HG03558 (cell line): ENCODE measurements at regions not wholly inside any gene's neighbourhood (a gene's known extent, or its start where the extent isn't known, plus 50 kb on each side); places are given as distances from the start of the nearest gene placed in this dataset.

Source experiments
- ATAC-seq: cut with Tn5 transposase; IDR thresholded peaks from one replicate; pipeline ENCODE4 v1.9.1; 2021; ENCODE audit warnings: moderate number of reproducible peaks; ENCODE audit not compliant: unreplicated experiment; ENCODE audit errors: extremely low read depth

GRCh38 chr15:70261083-70261482 is 163.4 kb upstream of the TLE3 start:
- ATAC-seq = no peak

GRCh38 chr15:70260580-70260979 is 162.9 kb upstream of the TLE3 start:
- ATAC-seq = no peak

- ATAC-seq = no peak
These were observed 162.2 kb upstream of the TLE3 start for GRCh38 chr15:70259640-70260508.

- ATAC-seq = no peak
These were observed 161.3 kb upstream of the TLE3 start for GRCh38 chr15:70259028-70259424.

GRCh38 chr15:70258369-70259027 is 160.8 kb upstream of the TLE3 start:
- ATAC-seq = no peak

GRCh38 chr15:70257573-70258248 is 160.0 kb upstream of the TLE3 start:
- no peak for ATAC-seq

- ATAC-seq = no peak
These were observed 159.3 kb upstream of the TLE3 start for GRCh38 chr15:70257047-70257446.

- no peak for ATAC-seq
These were observed 156.7 kb upstream of the TLE3 start for GRCh38 chr15:70254311-70254869.

- no peak for ATAC-seq
These were observed 155.9 kb upstream of the TLE3 start for GRCh38 chr15:70253461-70254156.

GRCh38 chr15:70252951-70253320 is 155.2 kb upstream of the TLE3 start:
- ATAC-seq = no peak

- ATAC-seq = no peak
These were observed 154.6 kb upstream of the TLE3 start for GRCh38 chr15:70252056-70252950.

- no peak for ATAC-seq
These were observed 153.7 kb upstream of the TLE3 start for GRCh38 chr15:70251246-70251990.

GRCh38 chr15:70250208-70251201 is 152.8 kb upstream of the TLE3 start:
- no peak for ATAC-seq

- ATAC-seq = no peak
These were observed 151.9 kb upstream of the TLE3 start for GRCh38 chr15:70249616-70250015.

GRCh38 chr15:70248116-70249025 is 150.7 kb upstream of the TLE3 start:
- ATAC-seq = no peak

- ATAC-seq = no peak
These were observed 149.6 kb upstream of the TLE3 start for GRCh38 chr15:70247281-70247680.
